ENCODE measurements at regions not wholly inside any gene's neighbourhood (a gene's known extent, or its start where the extent isn't known, plus 50 kb on each side); places are given as distances from the start of the nearest gene placed in this dataset.

- TF ChIP-seq CTCF (IDR thresholded peaks at IDR 0.05 in 2 of 3, conservative IDR thresholded peaks at IDR 0.05 in 1 of 3; ENCODE audit: borderline replicate concordance in 1 of 3, insufficient read depth in 1 of 3, low read depth in 2 of 3, low read length in 2 of 3) (no peak), RAD21 (IDR thresholded peaks at IDR 0.05; ENCODE audit: low read depth) (no peak), EZH2phosphoT487 (IDR thresholded peaks at IDR 0.05; ENCODE audit: borderline replicate concordance) (no peak), POLR2AphosphoS5 (IDR thresholded peaks at IDR 0.05; ENCODE audit: low read depth, low read length) (no peak), CEBPB (IDR thresholded peaks at IDR 0.05; ENCODE audit: low read depth) (no peak), SP1 (IDR thresholded peaks at IDR 0.05; ENCODE audit: low read depth) (no peak), MAX (IDR thresholded peaks at IDR 0.05) (no peak), REST (IDR thresholded peaks at IDR 0.05; ENCODE audit: low read depth) (no peak), SIN3A (IDR thresholded peaks at IDR 0.05; ENCODE audit: low read depth) (no peak), JUND (IDR thresholded peaks at IDR 0.05) (no peak), POLR2A (IDR thresholded peaks at IDR 0.05; ENCODE audit: borderline replicate concordance, extremely low read depth, insufficient read depth, insufficient read length) (no peak)
Measured at GRCh38 chr5:174446988-174447387, 277.4 kb upstream of the MSX2 start.

All from HCT116 (cell line).